A549 (cell line): ENCODE measurements at regions not wholly inside any gene's neighbourhood (a gene's known extent, or its start where the extent isn't known, plus 50 kb on each side); places are given as distances from the start of the nearest gene placed in this dataset.

Source experiments
- ATAC-seq, 2 experiments: fragments of 200-7000 bp in 1 of 2; fragments of >200 bp in 1 of 2; cut with Nextera tagmentation in 1 of 2; cut with Tn5 transposase in 1 of 2; 3 replicates each; pipeline versions ENCODE4 v1.8.0 to v1.9.1; 2018 to 2020; ENCODE audit warnings: mild to moderate bottlenecking in 1 of 2, moderate library complexity in 1 of 2
- CTCF ChIA-PET: fragments of 300-600 bp; sonication (Branson Sonifier 250); formaldehyde crosslinking; extraction: SDS; loops from one replicate; lab custom pipeline; 2021; ENCODE audit warnings: antibody characterized with exemption, inconsistent platforms; lab: Yijun Ruan, JAX
- POLR2A ChIA-PET: fragments of 350-600 bp; formaldehyde crosslinking; extraction: SDS; loops from one replicate; lab custom pipeline; 2021; ENCODE audit warnings: antibody characterized with exemption, inconsistent platforms; lab: Yijun Ruan, JAX
- DNase-seq, 2 experiments: peaks; one replicate each; pipeline versions ENCODE4 v3.0.0 to v3.0.0-alpha.2; 2011 to 2016; ENCODE audit warnings: low read depth in 1 of 2, low spot score in 1 of 2
- FAIRE-seq: peaks from 2 replicates; lab custom pipeline; 2011; peaks lifted over from hg19 to GRCh38; lab: Jason Lieb, UNC
- H3K27ac ChIP-seq, 2 experiments: fragments of >200 bp; sonication (Bioruptor Twin); formaldehyde crosslinking; 3 replicates each; pipeline ENCODE4 v1.5.1; 2016 to 2017
- H3K4me1 ChIP-seq: fragments of >200 bp; sonication (Bioruptor Twin); formaldehyde crosslinking; 3 replicates; pipeline ENCODE4 v1.6.1; 2016
- H3K4me2 ChIP-seq: fragments of >200 bp; sonication (Bioruptor Twin); formaldehyde crosslinking; 3 replicates; pipeline ENCODE4 v1.6.1; 2016
- H3K4me3 ChIP-seq: fragments of >200 bp; sonication (Bioruptor Twin); formaldehyde crosslinking; 3 replicates; pipeline ENCODE4 v1.5.1; 2016
- H3K9me3 ChIP-seq: fragments of >200 bp; sonication (Bioruptor Twin); formaldehyde crosslinking; 3 replicates; pipeline ENCODE4 v1.6.1; 2016
- BHLHE40 ChIP-seq: IDR thresholded peaks from 2 replicates; pipeline ENCODE4 v1.6.1; 2012; ENCODE audit warnings: low read depth, low read length, inconsistent platforms
- CBX8 ChIP-seq: fragments of 200-600 bp; sonication (generic); IDR thresholded peaks from 2 replicates; pipeline ENCODE4 v1.6.1; 2016
- CHD2 ChIP-seq: fragments of 150-350 bp; IDR thresholded peaks from 2 replicates; pipeline ENCODE4 v1.6.1; 2014; ENCODE audit warnings: low read length; ENCODE audit not compliant: partially characterized antibody
- FOSL2 ChIP-seq, 2 experiments: fragments of 450-650 bp in 1 of 2; fragments of >200 bp in 1 of 2; sonication (Bioruptor Twin) in 1 of 2; formaldehyde crosslinking; IDR thresholded peaks; 2 replicates each; pipeline versions ENCODE4 v1.5.0 to v1.6.1; 2016 to 2020; ENCODE audit warnings: mild to moderate bottlenecking in 1 of 2, moderate library complexity in 1 of 2
- HDAC2 ChIP-seq: fragments of 200-600 bp; sonication (generic); IDR thresholded peaks from 2 replicates; pipeline ENCODE4 v1.6.1; 2016
- HES2 ChIP-seq: fragments of >200 bp; sonication (Bioruptor Twin); formaldehyde crosslinking; IDR thresholded peaks from 2 replicates; pipeline ENCODE4 v1.6.1; 2016
- HEYL ChIP-seq: fragments of 250-450 bp; sonication (Bioruptor Pico); IDR thresholded peaks from 2 replicates; pipeline ENCODE4 v1.8.0; 2021; ENCODE audit warnings: mild to moderate bottlenecking, moderate library complexity
- MAZ ChIP-seq: fragments of 150-350 bp; IDR thresholded peaks from 2 replicates; pipeline ENCODE4 v1.6.1; 2014; ENCODE audit warnings: antibody characterized with exemption, low read depth, low read length, borderline replicate concordance
- MYC ChIP-seq: IDR thresholded peaks from 2 replicates; pipeline ENCODE4 v1.6.1; 2012; ENCODE audit warnings: mild to moderate bottlenecking, inconsistent platforms, low read length, improper control_type of control experiment, borderline replicate concordance
- NFE2L2 ChIP-seq: fragments of 150-350 bp; conservative IDR thresholded peaks from 2 replicates; pipeline ENCODE4 v1.6.1; 2014; ENCODE audit warnings: low read length
- NR3C1 ChIP-seq: fragments of >200 bp; sonication (Bioruptor Twin); formaldehyde crosslinking; IDR thresholded peaks from 3 replicates; pipeline ENCODE4 v1.6.1; 2017
- PHF8 ChIP-seq: fragments of 200-600 bp; sonication (generic); IDR thresholded peaks from 2 replicates; pipeline ENCODE4 v1.6.1; 2016; ENCODE audit warnings: low read depth, mild to moderate bottlenecking, antibody characterized with exemption, moderate library complexity, borderline replicate concordance
- RAD21 ChIP-seq, 2 experiments: fragments of >200 bp in 1 of 2; sonication (Bioruptor Twin) in 1 of 2; formaldehyde crosslinking in 1 of 2; IDR thresholded peaks in 1 of 2; conservative IDR thresholded peaks in 1 of 2; 2 replicates in 1 of 2; 3 replicates in 1 of 2; pipeline ENCODE4 v1.6.1; 2012 to 2018; ENCODE audit warnings: inconsistent platforms in 1 of 2
- RFX5 ChIP-seq: fragments of 450-650 bp; IDR thresholded peaks from 2 replicates; pipeline ENCODE4 v1.7.1; 2014; ENCODE audit warnings: antibody characterized with exemption, mild to moderate bottlenecking, moderate library complexity
- SMC3 ChIP-seq: fragments of >200 bp; sonication (Bioruptor Twin); formaldehyde crosslinking; IDR thresholded peaks from 3 replicates; pipeline ENCODE4 v1.6.1; 2018; ENCODE audit warnings: inconsistent platforms
- SREBF2 ChIP-seq: fragments of 450-650 bp; IDR thresholded peaks from 2 replicates; pipeline ENCODE4 v1.6.1; 2014; ENCODE audit warnings: mild to moderate bottlenecking, moderate library complexity
- ZFP36 ChIP-seq: fragments of 450-650 bp; IDR thresholded peaks from 2 replicates; pipeline ENCODE4 v1.6.1; 2014; ENCODE audit warnings: borderline replicate concordance; ENCODE audit not compliant: partially characterized antibody
- ZNF302 ChIP-seq: fragments of 250-450 bp; sonication (Bioruptor Pico); IDR thresholded peaks from 2 replicates; pipeline ENCODE4 v1.9.0; 2021; ENCODE audit warnings: inconsistent platforms, mild to moderate bottlenecking, moderate library complexity
- ZSCAN20 ChIP-seq: fragments of 250-450 bp; sonication (Bioruptor Pico); IDR thresholded peaks from 2 replicates; pipeline ENCODE4 v1.8.0; 2022; ENCODE audit warnings: mild to moderate bottlenecking, moderate library complexity
- WGBS: methylation state at CpG from one replicate; pipeline ENCODE4 v1.1.6; 2017; ENCODE audit errors: missing lambda C conversion rate; 5-methylcytosine and 5-hydroxymethylcytosine counted together
- TF ChIP-seq, protein P1 (sequence below): fragments of 250-450 bp; sonication (Bioruptor Pico); IDR thresholded peaks from 2 replicates; pipeline ENCODE4 v1.5.0; 2020; ENCODE audit warnings: low read depth, mild to moderate bottlenecking, moderate library complexity

GRCh38 chr11:87616511-87616910, 558.7 kb downstream of the RAB38 start (continued):
- TF ChIP-seq ZNF302 (CRISPR knock-in tag), result no peak
- TF ChIP-seq NFE2L2, result no peak

GRCh38 chr11:87604350-87604749, 566.6 kb downstream of the TMEM135 start:
- TF ChIP-seq HEYL (no peak), BHLHE40 (no peak), SMC3 (no peak), ZFP36 (no peak), RAD21 (conservative IDR thresholded peaks at IDR 0.05 in 1 of 2, IDR thresholded peaks at IDR 0.05 in 1 of 2) (no peak)
- no peak overlapping the region for H3K4me3 ChIP-seq
- CTCF ChIA-PET, result interaction anchor here (1.7 kb wide), 1 partner anchor 12 kb away, joined by 3 read pairs; no protein-coding TSS in a partner anchor
- POLR2A ChIA-PET, result no interaction called here
- H3K4me1 ChIP-seq, result no peaks in the 10 kb centered on the region
- H3K4me2 ChIP-seq, result no peak overlapping the region
- no peaks in the 10 kb centered on the region for H3K9me3 ChIP-seq
- ATAC-seq (no peak), DNase-seq (no peak), FAIRE-seq (no peak)
- no peak overlapping the region for H3K27ac ChIP-seq

DNA sequence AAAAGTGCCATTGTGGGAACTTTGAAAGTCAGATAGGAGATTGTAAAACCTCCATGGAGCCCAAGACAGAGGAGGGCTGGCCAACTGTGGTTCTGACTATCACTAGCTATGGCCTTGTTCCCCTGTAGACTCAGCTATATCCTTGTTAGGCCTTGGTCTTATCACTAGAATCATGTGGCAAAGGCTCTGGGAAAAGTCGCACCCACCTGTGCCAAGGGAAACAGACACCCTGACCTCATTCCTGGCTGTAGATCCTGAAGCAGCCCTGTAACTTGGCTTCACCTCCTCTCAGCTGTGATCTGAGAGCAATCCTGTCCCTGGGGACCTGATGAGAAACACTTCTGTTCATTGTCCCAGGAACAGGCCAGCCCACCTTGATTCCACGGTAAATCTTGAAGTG, 566.2 kb downstream of the TMEM135 start:
- DNase-seq (no peak), ATAC-seq (no peak), FAIRE-seq (no peak)
- Histone ChIP-seq H3K4me3 (no peak overlapping the region), H3K9me3 (no peaks in the 10 kb centered on the region), H3K4me2 (no peak overlapping the region), H3K27ac (no peak overlapping the region), H3K4me1 (no peaks in the 10 kb centered on the region)
- ChIA-PET POLR2A (no interaction called here), CTCF (interaction anchor here (1.7 kb wide), 1 partner anchor 12 kb away, joined by 3 read pairs; no protein-coding TSS in a partner anchor)
- WGBS, result 0% methylated on average over 2 of the region's 2 CpGs
- TF ChIP-seq MYC (no peak), NFE2L2 (no peak), NR3C1 (no peak), CBX8 (no peak), MAZ (no peak), CHD2 (no peak), RFX5 (no peak), ZSCAN20 (CRISPR knock-in tag) (no peak), HES2 (no peak)

DNA sequence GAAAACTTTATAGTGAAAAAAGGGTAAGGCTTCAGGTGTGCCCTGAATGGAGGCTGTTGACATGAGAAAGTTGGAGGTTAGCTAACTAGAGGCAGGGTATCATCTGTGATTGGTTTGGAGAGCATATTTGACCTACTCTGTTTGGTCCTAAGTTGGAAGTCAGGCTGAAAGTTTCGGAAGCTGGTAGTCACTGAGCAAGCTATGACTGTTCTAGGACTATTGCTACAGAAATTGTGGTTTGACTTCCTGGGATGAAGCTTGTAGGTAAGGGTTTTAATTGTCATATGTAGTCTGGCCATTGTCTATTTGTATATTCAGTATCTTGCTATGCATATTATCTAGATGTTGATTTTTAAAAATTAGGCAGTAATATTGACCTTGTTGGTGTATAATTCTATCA, 565.0 kb downstream of the TMEM135 start:
- DNase-seq (no peak), ATAC-seq (no peak), FAIRE-seq (no peak)
- POLR2A ChIA-PET, result no interaction called here
- H3K9me3 ChIP-seq, result no peaks in the 10 kb centered on the region
- H3K27ac ChIP-seq, result no peak overlapping the region
- CTCF ChIA-PET, result interaction anchor here (0.6 to 1.1 kb wide), 2 partner anchors 11 to 1063 kb away, joined by 4 read pairs; no protein-coding TSS in a partner anchor
- H3K4me2 ChIP-seq, result no peak overlapping the region
- TF ChIP-seq, protein P1, sequence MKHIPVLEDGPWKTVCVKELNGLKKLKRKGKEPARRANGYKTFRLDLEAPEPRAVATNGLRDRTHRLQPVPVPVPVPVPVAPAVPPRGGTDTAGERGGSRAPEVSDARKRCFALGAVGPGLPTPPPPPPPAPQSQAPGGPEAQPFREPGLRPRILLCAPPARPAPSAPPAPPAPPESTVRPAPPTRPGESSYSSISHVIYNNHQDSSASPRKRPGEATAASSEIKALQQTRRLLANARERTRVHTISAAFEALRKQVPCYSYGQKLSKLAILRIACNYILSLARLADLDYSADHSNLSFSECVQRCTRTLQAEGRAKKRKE, result no peak
- TF ChIP-seq CBX8 (no peak), HDAC2 (no peak), SREBF2 (no peak)
- H3K4me3 ChIP-seq, result no peak overlapping the region
- WGBS, result 15% methylated on average over 1 of the region's 1 CpG
- H3K4me1 ChIP-seq, result no peaks in the 10 kb centered on the region

- ChIA-PET CTCF (no interaction called here), POLR2A (no interaction called here)
- FAIRE-seq (no peak), ATAC-seq (no peak), DNase-seq (no peak)
- Histone ChIP-seq H3K27ac (no peak overlapping the region), H3K4me1 (no peaks in the 10 kb centered on the region), H3K9me3 (no peaks in the 10 kb centered on the region), H3K4me2 (no peak overlapping the region), H3K4me3 (no peak overlapping the region)
- no peak for TF ChIP-seq MYC
- no peak for TF ChIP-seq PHF8
- TF ChIP-seq FOSL2 (IDR thresholded peaks at IDR 0.05), result no peak
- TF ChIP-seq FOSL2 (CRISPR knock-in tag; IDR thresholded peaks at IDR 0.05), result no peak
- no peak for TF ChIP-seq ZSCAN20 (CRISPR knock-in tag)
- 20% methylated on average over 4 of the region's 4 CpGs for WGBS
Observed at GRCh38 chr11:87600938-87601337, 563.2 kb downstream of the TMEM135 start.
